SU-DHL-6 (cell line): ENCODE measurements at regions not wholly inside any gene's neighbourhood (a gene's known extent, or its start where the extent isn't known, plus 50 kb on each side); places are given as distances from the start of the nearest gene placed in this dataset.

Source experiments
- H2AFZ ChIP-seq: fragments of 200-600 bp; sonication (generic); 2 replicates; pipeline ENCODE4 v1.6.1; 2014; ENCODE audit warnings: low read depth, mild to moderate bottlenecking, moderate library complexity, mixed read lengths, antibody characterized with exemption, low read length; ENCODE audit not compliant: severe bottlenecking
- H3F3A ChIP-seq: fragments of 200-600 bp; shearing (Covaris generic); 2 replicates; pipeline ENCODE4 v1.6.0; 2016; ENCODE audit warnings: antibody characterized with exemption, mild to moderate bottlenecking; ENCODE audit not compliant: insufficient read depth
- H3K27ac ChIP-seq: fragments of 200-600 bp; sonication (generic); 2 replicates; pipeline ENCODE4 v1.5.1; 2016; ENCODE audit warnings: low read depth, mild to moderate bottlenecking, low read length, moderate library complexity, mixed read lengths
- H3K27me3 ChIP-seq: fragments of 200-600 bp; sonication (generic), shearing (Covaris generic); 2 replicates; pipeline ENCODE4 v1.6.0; 2014; ENCODE audit warnings: mild to moderate bottlenecking, low read length
- H3K36me3 ChIP-seq: fragments of 200-600 bp; sonication (generic); 2 replicates; pipeline ENCODE4 v1.6.1; 2014; ENCODE audit warnings: mild to moderate bottlenecking, low read length, mixed read lengths
- H3K4me2 ChIP-seq: fragments of 300-600, 200-600 bp; shearing (Covaris generic), sonication (generic); 2 replicates; pipeline ENCODE4 v1.6.0; 2014; ENCODE audit warnings: low read length, low read depth, mild to moderate bottlenecking; ENCODE audit not compliant: poor library complexity, severe bottlenecking
- H3K4me3 ChIP-seq: fragments of 200-600 bp; sonication (generic); 2 replicates; pipeline ENCODE4 v1.5.1; 2014; ENCODE audit warnings: antibody characterized with exemption, low read length, mild to moderate bottlenecking, mixed read lengths; ENCODE audit not compliant: insufficient read depth, poor library complexity, severe bottlenecking
- H3K79me2 ChIP-seq: fragments of 200-600 bp; sonication (generic); 2 replicates; pipeline ENCODE4 v1.6.1; 2014; ENCODE audit warnings: mild to moderate bottlenecking, low read length, moderate library complexity; ENCODE audit not compliant: insufficient read depth
- H3K9ac ChIP-seq: fragments of 200-600 bp; sonication (generic); 2 replicates; pipeline ENCODE4 v1.7.0; 2014; ENCODE audit warnings: mild to moderate bottlenecking, low read length
- H3K9me2 ChIP-seq: fragments of 200-600 bp; sonication (generic); replicated peaks from 2 replicates; pipeline ENCODE4 v1.6.1; 2014; ENCODE audit warnings: low read length; ENCODE audit not compliant: insufficient read depth
- H3K9me3 ChIP-seq: fragments of 200-600 bp; sonication (generic); 2 replicates; pipeline ENCODE4 v1.6.1; 2014; ENCODE audit warnings: low read length, mixed read lengths; ENCODE audit not compliant: insufficient read depth
- H4K20me1 ChIP-seq: fragments of 200-600 bp; sonication (generic); 2 replicates; pipeline ENCODE4 v1.6.1; 2014; ENCODE audit warnings: low read depth, mild to moderate bottlenecking, antibody characterized with exemption, low read length, moderate library complexity, mixed read lengths
- EZH2phosphoT487 ChIP-seq: fragments of 200-600 bp; sonication (generic), shearing (Covaris generic); conservative IDR thresholded peaks from 2 replicates; pipeline ENCODE4 v1.6.1; 2018; ENCODE audit warnings: mild to moderate bottlenecking, antibody characterized with exemption, low read length, moderate library complexity, mixed read lengths
- TF ChIP-seq, protein P1 (sequence below): fragments of 200-600 bp; sonication (generic); IDR thresholded peaks from one replicate; pipeline ENCODE4 v1.5.1; 2017; ENCODE audit warnings: antibody characterized with exemption, mild to moderate bottlenecking, low read length, moderate library complexity; ENCODE audit not compliant: insufficient read depth, poor library complexity, severe bottlenecking

- Histone ChIP-seq H3K27me3 (no peaks in the 10 kb centered on the region), H3K9ac (no peak overlapping the region), H3K4me3 (no peak overlapping the region), H3K4me2 (no peak overlapping the region), H4K20me1 (no peaks in the 10 kb centered on the region), H3K27ac (no peak overlapping the region), H3K9me2 (no peaks in the 10 kb centered on the region), H2AFZ (no peak overlapping the region), H3K36me3 (no peaks in the 10 kb centered on the region; the same call in 1 of the 2 replicates), H3F3A (no peaks in the 10 kb centered on the region), H3K79me2 (no peaks in the 10 kb centered on the region), H3K9me3 (peaks cover 3% of the 10 kb centered on the region; the same call in 1 of the 2 replicates)
- no peak for TF ChIP-seq EZH2phosphoT487
- TF ChIP-seq, protein P1, sequence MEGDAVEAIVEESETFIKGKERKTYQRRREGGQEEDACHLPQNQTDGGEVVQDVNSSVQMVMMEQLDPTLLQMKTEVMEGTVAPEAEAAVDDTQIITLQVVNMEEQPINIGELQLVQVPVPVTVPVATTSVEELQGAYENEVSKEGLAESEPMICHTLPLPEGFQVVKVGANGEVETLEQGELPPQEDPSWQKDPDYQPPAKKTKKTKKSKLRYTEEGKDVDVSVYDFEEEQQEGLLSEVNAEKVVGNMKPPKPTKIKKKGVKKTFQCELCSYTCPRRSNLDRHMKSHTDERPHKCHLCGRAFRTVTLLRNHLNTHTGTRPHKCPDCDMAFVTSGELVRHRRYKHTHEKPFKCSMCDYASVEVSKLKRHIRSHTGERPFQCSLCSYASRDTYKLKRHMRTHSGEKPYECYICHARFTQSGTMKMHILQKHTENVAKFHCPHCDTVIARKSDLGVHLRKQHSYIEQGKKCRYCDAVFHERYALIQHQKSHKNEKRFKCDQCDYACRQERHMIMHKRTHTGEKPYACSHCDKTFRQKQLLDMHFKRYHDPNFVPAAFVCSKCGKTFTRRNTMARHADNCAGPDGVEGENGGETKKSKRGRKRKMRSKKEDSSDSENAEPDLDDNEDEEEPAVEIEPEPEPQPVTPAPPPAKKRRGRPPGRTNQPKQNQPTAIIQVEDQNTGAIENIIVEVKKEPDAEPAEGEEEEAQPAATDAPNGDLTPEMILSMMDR = no peak
These were observed 69.3 kb upstream of the PHYHIPL start for GRCh38 chr10:59107147-59107546.

DNA sequence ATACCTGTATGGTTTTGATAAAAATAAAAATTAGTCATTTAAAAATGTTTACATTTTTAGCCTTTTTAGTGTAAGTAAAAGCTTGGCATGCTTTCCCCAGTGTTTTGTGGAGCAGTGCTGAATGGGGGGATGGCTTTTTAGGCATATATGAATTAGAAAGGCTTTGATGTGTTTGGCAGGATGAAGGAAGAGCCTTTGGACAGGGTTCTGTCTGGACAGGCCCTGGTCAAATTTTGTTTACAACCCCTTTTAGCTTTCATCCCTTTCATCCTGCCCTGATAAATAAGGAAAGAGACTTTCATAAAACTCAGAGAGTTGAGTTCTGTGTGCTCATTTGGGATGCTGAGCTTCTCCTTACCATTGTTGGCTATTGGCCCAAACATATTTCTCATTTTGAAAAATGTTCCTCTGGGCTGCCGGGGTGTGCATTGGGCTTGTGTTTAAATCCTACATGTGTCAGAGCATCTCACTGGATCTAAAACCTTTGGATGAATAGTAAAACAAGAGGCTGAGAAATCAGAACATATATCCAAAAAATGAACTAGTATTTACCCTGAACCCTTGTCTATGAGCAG, 68.1 kb upstream of the PHYHIPL start:
- Histone ChIP-seq H3F3A (no peaks in the 10 kb centered on the region), H3K4me2 (no peak overlapping the region), H4K20me1 (no peaks in the 10 kb centered on the region), H3K9me2 (no peaks in the 10 kb centered on the region), H3K9ac (no peak overlapping the region), H3K9me3 (peaks cover 10% of the 10 kb centered on the region; the same call in 1 of the 2 replicates), H3K79me2 (no peaks in the 10 kb centered on the region), H3K36me3 (peaks cover 5% of the 10 kb centered on the region; the same call in 1 of the 2 replicates), H2AFZ (no peak overlapping the region), H3K4me3 (no peak overlapping the region), H3K27ac (no peak overlapping the region), H3K27me3 (no peaks in the 10 kb centered on the region)
- TF ChIP-seq, protein P1 = no peak
- no peak for TF ChIP-seq EZH2phosphoT487

- Histone ChIP-seq H3K9me3 (peaks cover 10% of the 10 kb centered on the region; the same call in 1 of the 2 replicates), H3K9ac (no peak overlapping the region)
These were observed 67.6 kb upstream of the PHYHIPL start for GRCh38 chr10:59108886-59109288.

More at GRCh38 chr10:59108886-59109288, 67.6 kb upstream of the PHYHIPL start:
- TF ChIP-seq EZH2phosphoT487 = no peak
- TF ChIP-seq, protein P1 = no peak
- Histone ChIP-seq H3K9me2 (no peaks in the 10 kb centered on the region), H3K27ac (no peak overlapping the region), H2AFZ (no peak overlapping the region), H3K79me2 (no peaks in the 10 kb centered on the region), H3K27me3 (no peaks in the 10 kb centered on the region), H3K4me2 (no peak overlapping the region), H3F3A (no peaks in the 10 kb centered on the region), H3K36me3 (peaks cover 8% of the 10 kb centered on the region; the same call in 1 of the 2 replicates), H4K20me1 (no peaks in the 10 kb centered on the region), H3K4me3 (no peak overlapping the region)
